SK-N-SH (cell line): ENCODE measurements at regions not wholly inside any gene's neighbourhood (a gene's known extent, or its start where the extent isn't known, plus 50 kb on each side); places are given as distances from the start of the nearest gene placed in this dataset.

Experiments
- CTCF ChIA-PET: fragments of 300-600, 350-600 bp; formaldehyde crosslinking; extraction: SDS; loops from one replicate; lab custom pipeline; 2021; lab: Yijun Ruan, JAX
- POLR2A ChIA-PET: fragments of 350-600 bp; sonication (Branson Sonifier 250); formaldehyde crosslinking; extraction: SDS; loops from one replicate; lab custom pipeline; 2020; ENCODE audit warnings: antibody characterized with exemption, inconsistent platforms; lab: Yijun Ruan, JAX
- DNase-seq: peaks from one replicate; pipeline ENCODE4 v3.0.0; 2012
- H2AFZ ChIP-seq: fragments of 200-600 bp; sonication (generic); 2 replicates; pipeline ENCODE4 v1.8.1; 2016; ENCODE audit warnings: antibody characterized with exemption, mild to moderate bottlenecking, low read depth
- H3F3A ChIP-seq: fragments of 200-600 bp; sonication (generic); replicated peaks from 2 replicates; pipeline ENCODE3; 2016; ENCODE audit warnings: antibody characterized with exemption, mild to moderate bottlenecking; ENCODE audit not compliant: insufficient read depth
- H3K27ac ChIP-seq, 2 experiments: fragments of 200-500 bp in 1 of 2; fragments of 200-600 bp in 1 of 2; sonication (Bioruptor generic) in 1 of 2; sonication (generic), shearing (Covaris generic) in 1 of 2; 2 replicates each; pipeline versions ENCODE4 v1.5.1 to v1.6.1; 2014 to 2016; ENCODE audit warnings: low read depth in 2 of 2, inconsistent platforms in 1 of 2, low read length in 1 of 2, mild to moderate bottlenecking in 1 of 2, mixed read lengths in 1 of 2
- H3K27me3 ChIP-seq: fragments of 200-600 bp; sonication (generic), shearing (Covaris generic); 2 replicates; pipeline ENCODE4 v1.6.1; 2016; ENCODE audit warnings: mixed run types; ENCODE audit not compliant: insufficient read depth
- H3K36me3 ChIP-seq, 2 experiments: fragments of 200-500 bp in 1 of 2; fragments of 200-600 bp in 1 of 2; sonication (Bioruptor generic) in 1 of 2; sonication (generic) in 1 of 2; replicated peaks in 1 of 2; 2 replicates each; pipeline versions ENCODE3 to v1.5.1; 2014 to 2016; ENCODE audit warnings: low read length in 1 of 2, mild to moderate bottlenecking in 1 of 2; ENCODE audit not compliant: insufficient read depth in 2 of 2, control insufficient read depth in 1 of 2
- H3K4me1 ChIP-seq, 2 experiments: fragments of 200-500 bp in 1 of 2; fragments of 200-600 bp in 1 of 2; sonication (Bioruptor generic) in 1 of 2; sonication (generic), shearing (Covaris generic) in 1 of 2; 2 replicates each; pipeline versions ENCODE4 v1.5.1 to v1.6.1; 2014 to 2016; ENCODE audit warnings: low read depth in 1 of 2, low read length in 1 of 2, mixed run types in 1 of 2; ENCODE audit not compliant: insufficient read depth in 2 of 2, control insufficient read depth in 1 of 2
- H3K4me2 ChIP-seq: fragments of 200-600 bp; sonication (generic), shearing (Covaris generic); 2 replicates; pipeline ENCODE4 v1.6.1; 2017; ENCODE audit warnings: mixed run types
- H3K4me3 ChIP-seq, 2 experiments: fragments of 200-500 bp in 1 of 2; fragments of 200-600 bp in 1 of 2; sonication (Bioruptor generic) in 1 of 2; sonication (generic), shearing (Covaris generic) in 1 of 2; 2 replicates each; pipeline versions ENCODE4 v1.5.1 to v1.8.1; 2014 to 2016; ENCODE audit warnings: low read depth in 2 of 2, inconsistent platforms in 1 of 2, low read length in 1 of 2, mild to moderate bottlenecking in 1 of 2, mixed read lengths in 1 of 2, moderate library complexity in 1 of 2
- H3K79me2 ChIP-seq: fragments of 200-600 bp; sonication (generic); 2 replicates; pipeline ENCODE4 v1.8.1; 2017; ENCODE audit warnings: mild to moderate bottlenecking; ENCODE audit not compliant: insufficient read depth
- H3K9ac ChIP-seq: fragments of 200-600 bp; sonication (generic); 2 replicates; pipeline ENCODE4 v1.6.1; 2017; ENCODE audit warnings: mixed run types
- H3K9me2 ChIP-seq: fragments of 200-600 bp; sonication (generic); 2 replicates; pipeline ENCODE4 v1.6.1; 2017; ENCODE audit warnings: mixed run types
- H3K9me3 ChIP-seq: fragments of 200-600 bp; sonication (generic); 2 replicates; pipeline ENCODE4 v1.6.1; 2017; ENCODE audit warnings: mixed run types, mild to moderate bottlenecking, moderate library complexity
- H4K20me1 ChIP-seq: fragments of 200-600 bp; sonication (generic); 2 replicates; pipeline ENCODE4 v1.6.1; 2017; ENCODE audit warnings: mild to moderate bottlenecking, mixed run types; ENCODE audit not compliant: insufficient read depth
- CTCF ChIP-seq: fragments of 200-600 bp; sonication (generic); IDR thresholded peaks from 2 replicates; pipeline ENCODE4 v1.6.1; 2017; ENCODE audit warnings: antibody characterized with exemption, mild to moderate bottlenecking, moderate library complexity
- ELF1 ChIP-seq: IDR thresholded peaks from 2 replicates; pipeline ENCODE4 v1.4.0; 2012
- EP300 ChIP-seq, 2 experiments: IDR thresholded peaks; 2 replicates each; pipeline versions ENCODE4 v1.4.0 to v1.6.1; 2012; ENCODE audit warnings: borderline replicate concordance in 1 of 2, low read depth in 1 of 2, low read length in 1 of 2
- FOXJ3 ChIP-seq: sonication (generic); formaldehyde crosslinking; IDR thresholded peaks from 2 replicates; pipeline ENCODE4 v1.5.1; 2020; ENCODE audit warnings: mild to moderate bottlenecking, missing genetic modification reagents
- FOXM1 ChIP-seq: IDR thresholded peaks from 2 replicates; pipeline ENCODE4 v1.4.0; 2012; ENCODE audit warnings: low read depth, mild to moderate bottlenecking
- GATA2 ChIP-seq: sonication (generic); formaldehyde crosslinking; IDR thresholded peaks from 2 replicates; pipeline ENCODE4 v1.5.0; 2020; ENCODE audit warnings: mild to moderate bottlenecking, missing genetic modification reagents
- JUND ChIP-seq: IDR thresholded peaks from 2 replicates; pipeline ENCODE4 v1.4.0; 2012
- MAX ChIP-seq: IDR thresholded peaks from 2 replicates; pipeline ENCODE4 v1.4.0; 2012; ENCODE audit warnings: low read depth
- NFIC ChIP-seq: IDR thresholded peaks from 2 replicates; pipeline ENCODE4 v1.4.0; 2012; ENCODE audit warnings: borderline replicate concordance
- RAD21 ChIP-seq: IDR thresholded peaks from 2 replicates; pipeline ENCODE4 v1.6.1; 2012; ENCODE audit warnings: mild to moderate bottlenecking, low read length
- RFX5 ChIP-seq: IDR thresholded peaks from 2 replicates; pipeline ENCODE4 v1.6.1; 2012; ENCODE audit warnings: mild to moderate bottlenecking, improper control_type of control experiment, low read length
- SIN3A ChIP-seq: IDR thresholded peaks from 2 replicates; pipeline ENCODE4 v1.6.1; 2012; ENCODE audit warnings: low read depth, mild to moderate bottlenecking, low read length, moderate library complexity, borderline replicate concordance
- SMC3 ChIP-seq: IDR thresholded peaks from 2 replicates; pipeline ENCODE4 v1.6.1; 2012; ENCODE audit warnings: low read depth, low read length, improper control_type of control experiment
- TEAD4 ChIP-seq: IDR thresholded peaks from 2 replicates; pipeline ENCODE4 v1.4.0; 2012; ENCODE audit warnings: mild to moderate bottlenecking, borderline replicate concordance; ENCODE audit not compliant: insufficient read depth
- USF2 ChIP-seq: fragments of 150-350 bp; IDR thresholded peaks from 2 replicates; pipeline ENCODE4 v1.6.1; 2017; ENCODE audit warnings: antibody characterized with exemption, low read length, low read depth, borderline replicate concordance
- WGBS: methylation state at CpG from one replicate; pipeline ENCODE4 v1.1.6; 2017; ENCODE audit warnings: low lambda C conversion rate; 5-methylcytosine and 5-hydroxymethylcytosine counted together

GRCh38 chr21:32093646-32094462, 185.0 kb downstream of the MIS18A start:
- no peaks in the 10 kb centered on the region for H3K27me3 ChIP-seq
- WGBS, result 43% methylated on average over 7 of the region's 7 CpGs
- DNase-seq, result no peak
- no peak overlapping the region for H3K9ac ChIP-seq
- ChIA-PET CTCF (no interaction called here), POLR2A (no interaction called here)
- H3K27ac ChIP-seq, result no peak overlapping the region
- no peaks in the 10 kb centered on the region for H3K9me2 ChIP-seq
- H3K4me2 ChIP-seq, result no peak overlapping the region
- TF ChIP-seq TEAD4, result no peak
- TF ChIP-seq RFX5, result no peak
- TF ChIP-seq USF2, result no peak
- TF ChIP-seq FOXJ3, result no peak
- H3K79me2 ChIP-seq, result no peaks in the 10 kb centered on the region
- no peak overlapping the region for H3K4me3 ChIP-seq
- H3F3A ChIP-seq, result no peaks in the 10 kb centered on the region
- no peaks in the 10 kb centered on the region for H4K20me1 ChIP-seq
- no peaks in the 10 kb centered on the region for H3K9me3 ChIP-seq
- peaks cover 0 to 3% of the 10 kb centered on the region in 2 experiments; a peak in 1 of 4 replicates for H3K4me1 ChIP-seq
- no peaks in the 10 kb centered on the region for H3K36me3 ChIP-seq
- no peak overlapping the region for H2AFZ ChIP-seq

- ChIA-PET CTCF (interaction anchor here (0.9 to 1.4 kb wide), 2 partner anchors 10 to 102 kb away, joined by 3 to 4 read pairs; no protein-coding TSS in a partner anchor), POLR2A (no interaction called here)
- no peaks in the 10 kb centered on the region for H3F3A ChIP-seq
- no peak overlapping the region for H3K4me3 ChIP-seq
- H3K4me2 ChIP-seq, result no peak overlapping the region
- 70% methylated on average over 3 of the region's 3 CpGs for WGBS
- H3K27ac ChIP-seq, result no peak overlapping the region
- peaks cover 0 to 7% of the 10 kb centered on the region in 2 experiments; a peak in 2 of 4 replicates for H3K4me1 ChIP-seq
- no peak for TF ChIP-seq CTCF
- no peak for TF ChIP-seq FOXM1
- TF ChIP-seq JUND, result no peak
- no peak for TF ChIP-seq SMC3
- TF ChIP-seq RAD21, result no peak
- no peak for TF ChIP-seq GATA2 (CRISPR knock-in tag)
- no peak for TF ChIP-seq EP300 (IDR thresholded peaks at IDR 0.05; ENCODE audit: borderline replicate concordance in 1 of 2, low read depth in 1 of 2, low read length in 1 of 2)
- TF ChIP-seq MAX, result no peak
- no peak for TF ChIP-seq NFIC
- no peak for TF ChIP-seq ELF1
- TF ChIP-seq SIN3A, result no peak
- H3K9ac ChIP-seq, result no peak overlapping the region
- DNase-seq, result no peak
- no peaks in the 10 kb centered on the region for H3K79me2 ChIP-seq
- H2AFZ ChIP-seq, result no peak overlapping the region
- no peaks in the 10 kb centered on the region for H3K27me3 ChIP-seq
- H3K9me2 ChIP-seq, result no peaks in the 10 kb centered on the region
- H3K9me3 ChIP-seq, result no peaks in the 10 kb centered on the region
- H3K36me3 ChIP-seq, result no peaks in the 10 kb centered on the region
- H4K20me1 ChIP-seq, result no peaks in the 10 kb centered on the region
These were observed 187.9 kb downstream of the MIS18A start for GRCh38 chr21:32090956-32091355.
